Activated naive CD8-positive, alpha-beta T cell treated with anti-CD3 and anti-CD28 coated beads, Interleukin-2, amount 10 ng/mL, durations not matched to agents 7 days and 5 days (primary cell): ENCODE measurements at regions not wholly inside any gene's neighbourhood (a gene's known extent, or its start where the extent isn't known, plus 50 kb on each side); places are given as distances from the start of the nearest gene placed in this dataset.

ENCODE experiments used
- ATAC-seq: fragments of 150-1000 bp; cut with Tn5 transposase; one replicate; pipeline ENCODE4 v1.10.0; 2021; ENCODE audit warnings: low read depth, moderate library complexity
- POLR2A ChIA-PET: fragments of 350-600 bp; sonication (Branson Sonifier 250); formaldehyde crosslinking; loops from one replicate; lab custom pipeline; 2021; ENCODE audit warnings: antibody characterized with exemption; lab: Charles Lee
- DNase-seq: peaks from one replicate; pipeline ENCODE4 v3.0.0; 2021
- H3K27ac Mint-ChIP-seq: one replicate; pipeline ENCODE4 v1.8.0; 2022; ENCODE audit warnings: mild to moderate bottlenecking, mixed read lengths
- H3K27me3 Mint-ChIP-seq: one replicate; pipeline ENCODE4 v1.8.0; 2022; ENCODE audit warnings: mild to moderate bottlenecking, moderate library complexity, mixed read lengths
- H3K36me3 Mint-ChIP-seq: one replicate; pipeline ENCODE4 v1.8.0; 2021; ENCODE audit warnings: mild to moderate bottlenecking, mixed read lengths
- H3K4me1 Mint-ChIP-seq: one replicate; pipeline ENCODE4 v1.8.0; 2021; ENCODE audit warnings: mixed read lengths
- H3K4me3 Mint-ChIP-seq: one replicate; pipeline ENCODE4 v1.8.0; 2022; ENCODE audit warnings: mild to moderate bottlenecking, moderate library complexity, mixed read lengths
- H3K9me3 Mint-ChIP-seq: one replicate; pipeline ENCODE4 v1.8.0; 2021; ENCODE audit warnings: mixed read lengths

GRCh38 chr5:74277418-74277817 is 363.1 kb downstream of the ENC1 start:
- Mint-ChIP-seq H3K9me3 (no peaks in the 10 kb centered on the region), H3K27me3 (peaks cover 2% of the 10 kb centered on the region), H3K4me1 (no peaks in the 10 kb centered on the region), H3K4me3 (no peak overlapping the region), H3K27ac (no peak overlapping the region), H3K36me3 (no peaks in the 10 kb centered on the region)
- ATAC-seq (no peak), DNase-seq (no peak)
- POLR2A ChIA-PET, result no interaction called here

- Mint-ChIP-seq H3K4me1 (no peaks in the 10 kb centered on the region), H3K27ac (no peak overlapping the region), H3K36me3 (no peaks in the 10 kb centered on the region), H3K27me3 (peaks cover 4% of the 10 kb centered on the region), H3K4me3 (no peak overlapping the region), H3K9me3 (no peaks in the 10 kb centered on the region)
- no peak for ATAC-seq
- POLR2A ChIA-PET, result no interaction called here
- DNase-seq, result no peak
Measured at GRCh38 chr5:74275171-74275992, 365.1 kb downstream of the ENC1 start.

- H3K27ac Mint-ChIP-seq, result no peak overlapping the region
- peaks cover 4% of the 10 kb centered on the region for H3K27me3 Mint-ChIP-seq
- no peaks in the 10 kb centered on the region for H3K4me1 Mint-ChIP-seq
- DNase-seq, result no peak
- no peak for ATAC-seq
- POLR2A ChIA-PET, result no interaction called here
- H3K4me3 Mint-ChIP-seq, result no peak overlapping the region
- H3K36me3 Mint-ChIP-seq, result no peaks in the 10 kb centered on the region
- no peaks in the 10 kb centered on the region for H3K9me3 Mint-ChIP-seq
Measured at GRCh38 chr5:74274326-74274725, 366.2 kb downstream of the ENC1 start.

GRCh38 chr5:74272831-74273451 is 367.6 kb downstream of the ENC1 start:
- DNase-seq, result no peak
- Mint-ChIP-seq H3K4me1 (no peaks in the 10 kb centered on the region), H3K27me3 (peaks cover 6% of the 10 kb centered on the region), H3K27ac (no peak overlapping the region), H3K36me3 (no peaks in the 10 kb centered on the region), H3K4me3 (no peak overlapping the region), H3K9me3 (no peaks in the 10 kb centered on the region)
- POLR2A ChIA-PET, result no interaction called here
- ATAC-seq, result no peak

DNA sequence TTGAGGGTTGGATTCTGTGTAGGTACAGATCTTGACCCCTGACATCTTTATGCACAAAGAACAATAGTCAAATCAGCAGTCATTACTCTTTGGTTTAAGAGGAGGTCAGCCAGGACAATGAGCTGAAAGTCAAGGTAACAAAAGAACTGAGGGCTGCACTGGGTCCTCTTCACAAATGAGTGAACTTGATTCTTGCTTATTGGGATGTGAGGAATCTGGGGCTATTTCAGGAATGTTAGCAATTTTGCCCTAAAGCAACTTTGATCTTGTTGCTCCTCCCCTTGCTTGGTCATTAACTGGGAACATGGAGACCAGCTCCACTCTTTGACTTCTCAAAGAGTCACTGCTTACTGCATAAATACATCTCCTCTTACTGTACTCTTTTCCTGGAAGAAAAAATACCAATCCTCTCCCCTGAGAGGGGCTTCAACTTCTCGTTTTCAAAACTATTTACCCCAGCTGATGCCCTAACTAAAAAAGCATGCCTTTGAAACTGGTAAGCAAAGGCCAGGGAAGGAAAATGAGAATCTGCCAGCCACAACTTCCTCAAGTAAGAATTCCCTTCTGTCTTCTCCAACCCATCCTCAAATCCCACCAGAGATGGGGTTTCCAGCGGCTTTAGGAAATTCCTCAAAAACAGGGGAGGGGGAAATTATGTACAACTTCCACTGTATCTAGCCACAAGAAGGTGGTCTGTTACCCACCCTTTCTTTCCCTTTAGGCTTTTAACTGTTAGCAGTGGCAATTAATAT is 368.3 kb downstream of the ENC1 start:
- Mint-ChIP-seq H3K9me3 (no peaks in the 10 kb centered on the region), H3K36me3 (no peaks in the 10 kb centered on the region), H3K27me3 (peaks cover 6% of the 10 kb centered on the region), H3K4me3 (no peak overlapping the region), H3K27ac (no peak overlapping the region), H3K4me1 (no peaks in the 10 kb centered on the region)
- no peak for DNase-seq
- ATAC-seq, result no peak
- POLR2A ChIA-PET, result no interaction called here

DNA sequence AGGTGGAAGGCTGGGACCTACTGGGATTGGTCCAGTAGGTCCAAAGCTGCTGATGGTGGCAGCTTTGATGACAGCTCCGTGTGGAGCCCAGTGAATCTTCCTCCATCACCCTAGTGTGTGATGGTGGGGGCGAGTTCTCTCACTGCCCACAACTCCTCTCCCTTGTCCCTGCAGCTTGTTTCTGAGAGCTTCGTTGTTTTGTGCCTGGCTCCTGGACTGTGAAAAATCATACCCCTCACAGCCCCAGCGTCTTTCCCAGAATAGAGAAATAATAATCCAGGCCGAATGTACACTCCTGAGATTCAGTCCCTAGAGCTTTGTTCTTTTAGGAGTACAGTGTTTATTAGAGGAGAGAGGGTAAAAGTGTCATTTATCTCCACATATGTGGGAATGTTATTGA is 372.2 kb downstream of the ENC1 start:
- no peaks in the 10 kb centered on the region for H3K4me1 Mint-ChIP-seq
- H3K27me3 Mint-ChIP-seq, result peaks cover 4% of the 10 kb centered on the region
- H3K9me3 Mint-ChIP-seq, result no peaks in the 10 kb centered on the region
- no peak overlapping the region for H3K4me3 Mint-ChIP-seq
- POLR2A ChIA-PET, result no interaction called here
- ATAC-seq (no peak), DNase-seq (no peak)
- H3K36me3 Mint-ChIP-seq, result no peaks in the 10 kb centered on the region
- H3K27ac Mint-ChIP-seq, result no peak overlapping the region

- Mint-ChIP-seq H3K36me3 (no peaks in the 10 kb centered on the region), H3K4me3 (no peak overlapping the region), H3K4me1 (no peaks in the 10 kb centered on the region), H3K27ac (no peak overlapping the region), H3K27me3 (peaks cover 4% of the 10 kb centered on the region), H3K9me3 (no peaks in the 10 kb centered on the region)
- DNase-seq (no peak), ATAC-seq (no peak)
- POLR2A ChIA-PET, result no interaction called here
Measured at GRCh38 chr5:74266836-74267235, 373.7 kb downstream of the ENC1 start.

GRCh38 chr5:74266132-74266531 is 374.4 kb downstream of the ENC1 start:
- Mint-ChIP-seq H3K4me3 (no peak overlapping the region), H3K36me3 (no peaks in the 10 kb centered on the region), H3K27me3 (peaks cover 2% of the 10 kb centered on the region)

DNA sequence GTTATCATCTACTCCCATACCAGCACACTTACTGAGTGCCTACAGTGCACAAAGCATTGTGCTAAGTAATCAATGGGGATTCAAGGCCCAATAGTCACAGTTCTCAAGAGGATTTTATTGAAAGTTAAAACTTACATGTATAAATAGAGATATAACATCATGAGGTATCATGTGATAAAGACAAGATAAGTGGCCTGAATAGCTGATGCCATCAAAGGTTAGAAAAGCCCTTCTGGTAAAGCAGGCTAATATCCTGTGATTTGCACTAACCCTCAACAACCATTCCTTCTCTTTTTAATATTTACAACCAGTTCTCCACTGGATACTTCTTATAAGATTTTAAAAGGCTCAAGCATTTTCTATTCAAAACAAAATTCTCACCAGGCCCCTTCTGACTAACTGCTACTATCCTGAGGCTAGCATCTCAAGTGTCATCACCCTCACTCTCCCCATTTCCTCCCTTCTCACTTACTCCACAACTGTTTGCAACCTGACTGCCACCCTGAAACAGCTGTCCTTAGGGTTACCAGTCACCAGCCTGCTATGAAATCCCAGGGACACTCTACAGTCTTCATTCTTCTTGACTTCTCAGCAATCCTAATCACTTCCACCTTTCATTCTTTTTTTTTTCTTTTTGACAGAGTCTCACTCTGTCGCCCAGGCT is 377.9 kb downstream of the ENC1 start:
- Mint-ChIP-seq H3K27me3 (peaks cover 3% of the 10 kb centered on the region), H3K27ac (no peak overlapping the region), H3K4me3 (no peak overlapping the region), H3K9me3 (no peaks in the 10 kb centered on the region), H3K36me3 (no peaks in the 10 kb centered on the region), H3K4me1 (no peaks in the 10 kb centered on the region)
- DNase-seq (no peak), ATAC-seq (no peak)
- POLR2A ChIA-PET, result no interaction called here

More at GRCh38 chr5:74266132-74266531, 374.4 kb downstream of the ENC1 start:
- DNase-seq, result no peak
- no peak for ATAC-seq
- H3K27ac Mint-ChIP-seq, result no peak overlapping the region
- POLR2A ChIA-PET, result no interaction called here
- no peaks in the 10 kb centered on the region for H3K9me3 Mint-ChIP-seq
- no peaks in the 10 kb centered on the region for H3K4me1 Mint-ChIP-seq

DNA sequence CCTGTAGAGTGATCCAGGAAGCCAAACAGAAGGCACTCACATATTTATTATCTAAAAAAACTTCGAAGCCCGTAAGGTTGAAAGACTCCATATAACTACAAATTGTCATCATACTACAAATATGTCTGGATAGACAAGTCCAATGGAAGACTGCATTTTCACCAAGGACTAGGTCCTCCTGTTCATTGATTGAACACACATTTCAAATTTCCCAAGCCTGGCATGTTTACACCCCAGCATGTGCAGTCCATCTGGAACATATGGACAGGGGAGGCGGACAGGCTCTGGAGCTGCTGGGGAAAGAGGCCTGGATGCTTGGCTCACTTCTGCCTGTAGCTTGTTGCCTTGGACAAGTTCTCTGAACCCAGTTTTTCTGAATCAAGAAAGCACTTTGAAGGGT is 378.7 kb downstream of the ENC1 start:
- H3K36me3 Mint-ChIP-seq, result no peaks in the 10 kb centered on the region
- H3K4me3 Mint-ChIP-seq, result no peak overlapping the region
- H3K4me1 Mint-ChIP-seq, result no peaks in the 10 kb centered on the region
- POLR2A ChIA-PET, result no interaction called here
- H3K9me3 Mint-ChIP-seq, result no peaks in the 10 kb centered on the region
- no peak overlapping the region for H3K27ac Mint-ChIP-seq
- peaks cover 6% of the 10 kb centered on the region for H3K27me3 Mint-ChIP-seq
- DNase-seq (no peak), ATAC-seq (no peak)

GRCh38 chr5:74261421-74261820 is 379.1 kb downstream of the ENC1 start:
- ATAC-seq, result no peak
- Mint-ChIP-seq H3K9me3 (no peaks in the 10 kb centered on the region), H3K27me3 (peaks cover 6% of the 10 kb centered on the region), H3K27ac (no peak overlapping the region), H3K4me3 (no peak overlapping the region), H3K4me1 (no peaks in the 10 kb centered on the region), H3K36me3 (no peaks in the 10 kb centered on the region)
- POLR2A ChIA-PET, result no interaction called here
- no peak for DNase-seq

GRCh38 chr5:74259572-74259971 is 381.0 kb downstream of the ENC1 start:
- H3K36me3 Mint-ChIP-seq, result no peaks in the 10 kb centered on the region
- no peaks in the 10 kb centered on the region for H3K9me3 Mint-ChIP-seq
- H3K4me1 Mint-ChIP-seq, result no peaks in the 10 kb centered on the region
- POLR2A ChIA-PET, result no interaction called here
- no peak for DNase-seq
- no peak for ATAC-seq
- H3K4me3 Mint-ChIP-seq, result no peak overlapping the region
- H3K27me3 Mint-ChIP-seq, result peaks cover 6% of the 10 kb centered on the region
- H3K27ac Mint-ChIP-seq, result no peak overlapping the region

GRCh38 chr5:74258314-74258665 is 382.2 kb downstream of the ENC1 start:
- Mint-ChIP-seq H3K4me1 (no peaks in the 10 kb centered on the region), H3K36me3 (no peaks in the 10 kb centered on the region), H3K9me3 (no peaks in the 10 kb centered on the region), H3K4me3 (no peak overlapping the region), H3K27me3 (peaks cover 6% of the 10 kb centered on the region), H3K27ac (no peak overlapping the region)
- POLR2A ChIA-PET, result no interaction called here
- DNase-seq (no peak), ATAC-seq (no peak)
